KBM-7 (cell line): ENCODE measurements at regions not wholly inside any gene's neighbourhood (a gene's known extent, or its start where the extent isn't known, plus 50 kb on each side); places are given as distances from the start of the nearest gene placed in this dataset.

ENCODE experiments used
- DNase-seq: peaks from one replicate; pipeline ENCODE4 v3.0.0-alpha.2; 2015
- in situ Hi-C: fragments of 300-500 bp; cut with MboI; formaldehyde crosslinking; loops from 2 replicates; pipeline ENCODE4 v1.14.3; 2020; ENCODE audit warnings: low sequenced_read_pairs, low pct_unique_long_range_greater_than_20kb, mixed read lengths

DNA sequence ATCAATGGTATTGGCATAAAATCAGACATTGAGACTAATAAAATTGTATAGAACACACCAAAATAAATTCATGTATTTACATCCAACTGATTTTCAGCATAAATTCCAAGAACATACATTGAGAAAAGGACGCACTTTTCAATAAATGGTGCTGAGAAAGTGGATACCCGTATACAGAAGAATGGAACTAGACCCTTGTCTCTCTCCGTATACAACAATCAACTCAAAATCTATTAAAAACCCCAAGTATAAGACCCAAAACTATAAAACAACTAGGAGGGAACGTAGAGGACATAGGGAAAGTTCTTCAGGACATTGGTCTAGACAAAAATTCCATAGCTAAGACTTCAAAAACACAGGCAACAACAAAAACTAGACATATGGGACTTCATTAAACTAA is 97.4 kb downstream of the GGTLC2 start:
- DNase-seq = no peak
- in situ Hi-C loops = no loop called here

DNA sequence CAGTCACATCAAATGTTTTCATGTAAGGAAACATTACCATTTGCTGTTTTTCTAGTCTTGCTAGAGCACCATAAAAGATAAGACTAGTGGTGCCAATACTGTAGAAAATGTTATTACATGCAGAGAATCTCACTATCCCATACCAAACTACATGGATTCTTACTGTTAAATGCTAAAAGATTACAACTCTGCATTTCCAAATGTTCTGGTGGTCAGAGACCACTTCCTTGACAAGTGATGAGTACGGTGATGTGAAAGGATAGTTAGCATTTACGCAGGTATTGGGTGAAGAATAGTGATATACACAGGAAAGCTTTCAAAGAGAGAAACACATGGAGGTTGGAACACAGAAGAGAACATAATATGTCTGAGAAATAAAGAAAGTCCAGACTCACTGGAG is 98.2 kb downstream of the GGTLC2 start:
- in situ Hi-C loops = no loop called here

GRCh38 chr22:22743128-22743760 is 98.8 kb downstream of the GGTLC2 start:
- DNase-seq = no peak
- in situ Hi-C loops = no loop called here

More for the DNA sequence above, 98.2 kb downstream of the GGTLC2 start:
- no peak for DNase-seq

DNA sequence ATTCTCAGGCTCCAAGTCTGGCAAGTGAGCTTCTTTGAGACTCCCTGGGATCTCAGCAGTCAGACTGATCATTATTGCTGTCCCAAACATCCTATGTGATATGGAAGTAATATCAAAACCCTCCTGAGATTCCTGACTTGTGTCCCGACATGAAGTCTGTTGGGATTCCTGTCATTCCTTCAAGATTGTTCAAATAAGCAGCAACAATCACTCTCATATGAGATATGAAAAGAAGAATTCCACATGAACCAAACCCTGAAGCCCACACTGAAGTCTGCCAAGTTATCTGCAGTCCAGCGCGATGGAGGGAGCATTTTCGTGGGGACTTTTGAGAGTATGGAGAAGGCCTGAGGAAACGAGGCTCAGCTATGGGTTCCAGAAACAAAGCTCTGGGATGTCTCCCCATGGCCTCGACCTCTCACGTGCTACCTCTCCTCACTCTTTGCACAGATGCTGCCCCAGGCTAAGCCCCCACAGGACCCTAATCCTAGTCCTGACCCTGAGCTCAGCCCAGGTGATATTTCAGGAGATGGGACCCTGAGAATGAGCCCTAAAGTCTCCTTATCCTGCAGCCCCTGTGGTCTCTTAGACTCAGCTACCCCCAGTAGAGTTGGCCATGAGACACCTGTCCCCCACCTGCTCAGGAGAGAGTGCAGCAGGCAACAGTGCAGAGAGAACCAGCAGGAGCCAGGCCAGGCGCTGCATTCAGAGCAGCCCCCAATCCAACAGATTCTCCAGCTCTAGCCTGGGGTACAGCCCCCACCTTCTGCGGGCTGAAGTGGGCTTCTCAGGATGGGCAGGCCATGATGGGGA is 100.2 kb downstream of the GGTLC2 start:
- no peak for DNase-seq
- in situ Hi-C loops = no loop called here

DNA sequence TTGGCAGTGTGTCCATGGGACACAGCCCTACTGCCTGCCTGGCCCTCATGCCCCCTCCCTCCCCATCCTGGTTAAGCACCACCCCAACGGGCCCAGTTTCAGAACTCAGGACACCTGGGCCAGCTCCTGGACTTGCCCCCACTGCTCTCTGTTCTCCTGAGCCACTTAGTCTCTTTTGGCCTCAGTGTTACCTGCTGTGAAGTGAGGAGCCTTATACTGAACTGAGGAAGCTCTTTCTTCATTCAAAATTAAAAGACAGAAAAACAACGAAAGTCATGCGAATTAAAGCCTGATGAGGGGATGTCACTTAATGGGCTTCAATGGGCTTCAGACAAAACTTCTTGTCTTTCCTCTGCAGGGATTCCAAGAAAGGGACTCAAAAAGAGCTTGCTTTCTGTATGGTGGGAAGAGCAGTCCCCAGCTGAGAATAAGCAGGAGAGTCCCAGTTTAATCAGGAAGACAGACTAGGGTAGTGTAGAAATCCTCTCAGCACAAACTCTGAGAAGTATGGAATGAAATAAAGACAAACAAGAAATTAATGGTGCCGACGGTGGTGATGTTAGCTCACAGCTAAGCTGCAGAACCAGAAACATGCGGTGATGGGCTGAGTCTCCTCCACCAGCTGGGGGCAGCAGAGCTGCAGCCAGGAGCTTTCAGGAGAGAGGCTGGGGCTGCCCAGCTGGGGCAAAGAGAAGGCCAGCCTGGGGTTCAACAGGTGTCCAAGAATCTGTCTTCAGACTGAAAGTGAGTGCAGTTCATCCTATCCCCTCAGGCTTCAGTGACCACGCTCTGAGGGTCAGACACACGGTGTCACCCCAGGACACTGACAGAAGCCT is 101.0 kb downstream of the GGTLC2 start:
- peak; percentile 32 for DNase-seq
- in situ Hi-C loops = no loop called here

- DNase-seq = no peak
- in situ Hi-C loops = no loop called here
Measured at GRCh38 chr22:22746061-22746962, 101.9 kb downstream of the GGTLC2 start.

- in situ Hi-C loops = no loop called here
Measured at GRCh38 chr22:22746963-22747933, 102.8 kb downstream of the GGTLC2 start.

GRCh38 chr22:22748297-22748743 is 103.9 kb downstream of the GGTLC2 start:
- DNase-seq = peak; percentile 66
- in situ Hi-C loops = no loop called here

More at GRCh38 chr22:22746963-22747933, 102.8 kb downstream of the GGTLC2 start:
- DNase-seq = no peak

DNA sequence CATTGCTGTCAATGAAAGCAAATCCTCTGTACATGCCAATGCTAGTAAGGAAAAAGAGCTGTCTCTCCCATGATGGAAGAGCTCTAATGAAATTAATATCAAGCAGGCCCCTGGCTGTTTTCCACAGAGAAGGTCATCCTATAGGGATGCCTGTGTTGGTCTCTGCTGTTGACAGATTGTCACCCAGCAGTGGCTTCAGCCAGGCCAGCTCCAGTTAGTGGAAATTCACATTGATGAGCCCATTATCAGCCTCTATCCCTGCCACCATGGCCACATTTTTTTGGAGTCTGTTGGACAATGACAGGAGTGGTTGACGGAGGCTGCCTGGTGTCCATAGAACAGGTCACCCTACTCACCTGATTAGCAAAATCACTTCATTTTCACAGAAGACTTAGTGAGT is 104.3 kb downstream of the GGTLC2 start:
- in situ Hi-C loops = no loop called here
- DNase-seq = no peak

DNA sequence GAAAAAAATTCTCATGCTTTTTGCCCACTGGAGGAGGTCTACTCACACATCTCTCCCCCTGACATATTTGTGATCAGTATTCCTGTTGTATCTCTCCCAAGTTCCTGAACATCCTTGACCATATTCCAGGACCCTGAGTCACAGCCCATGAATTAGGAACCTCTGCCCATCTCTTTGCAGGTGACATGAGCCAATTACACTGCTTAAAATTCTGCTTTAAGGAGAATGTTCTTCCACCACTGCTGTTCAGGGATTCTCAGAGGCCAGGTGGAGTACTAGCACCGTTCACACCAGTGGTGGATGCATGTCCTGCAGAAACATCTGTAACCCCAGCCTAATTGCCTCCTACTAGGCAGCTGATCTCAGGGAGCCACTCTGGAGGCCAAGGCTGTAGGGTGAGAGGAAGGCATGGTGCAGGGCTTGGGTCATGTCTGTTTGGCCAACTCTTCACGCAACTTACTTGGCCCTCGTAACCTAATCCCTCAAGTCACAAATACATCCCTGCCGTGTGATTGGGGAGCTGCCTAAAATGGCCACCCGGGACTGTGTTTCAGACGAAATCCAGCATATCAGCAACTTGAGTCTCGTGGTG is 104.8 kb downstream of the GGTLC2 start:
- no peak for DNase-seq
- in situ Hi-C loops = no loop called here

DNA sequence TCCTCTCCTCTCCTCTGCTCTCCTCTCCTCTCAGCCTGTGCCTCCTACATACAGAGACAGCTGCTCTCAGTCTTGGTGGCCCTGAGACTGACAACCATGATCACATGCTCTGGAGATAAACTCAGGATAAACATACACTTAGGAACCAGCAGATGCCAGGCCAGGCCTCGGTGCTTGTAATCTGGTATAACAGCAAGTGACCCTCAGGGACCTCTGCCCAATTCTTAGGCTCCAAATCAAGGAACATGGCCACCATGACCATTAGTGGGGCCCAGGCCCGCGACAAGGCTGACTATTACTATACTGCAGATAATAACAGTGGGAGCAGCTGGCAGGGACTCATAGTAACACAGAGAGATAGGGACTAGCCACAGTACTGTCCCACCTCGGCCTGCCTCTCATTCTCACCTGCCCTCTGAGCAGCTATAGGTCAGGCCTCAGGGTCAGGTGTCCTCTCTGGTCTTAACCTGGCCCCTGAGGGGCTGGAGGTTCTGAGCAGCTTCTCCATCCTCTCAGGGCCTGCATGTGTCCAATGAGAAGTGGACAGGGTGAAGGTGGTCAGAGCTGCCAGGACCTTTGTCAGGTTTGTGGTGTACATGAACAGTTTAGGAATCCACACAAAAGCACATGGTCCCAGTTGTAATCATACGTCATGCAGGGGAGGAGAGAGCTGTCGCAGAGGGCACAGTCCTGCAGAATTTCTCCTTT is 106.1 kb downstream of the GGTLC2 start:
- in situ Hi-C loops = no loop called here
- no peak for DNase-seq

- DNase-seq = no peak
- in situ Hi-C loops = no loop called here
Measured at GRCh38 chr22:22751043-22751603, 106.7 kb downstream of the GGTLC2 start.

GRCh38 chr22:22752199-22752555 is 107.8 kb downstream of the GGTLC2 start:
- no peak for DNase-seq
- in situ Hi-C loops = no loop called here

GRCh38 chr22:22752556-22753477 is 108.4 kb downstream of the GGTLC2 start:
- in situ Hi-C loops = no loop called here
- DNase-seq = no peak

- in situ Hi-C loops = no loop called here
- peak; percentile 56 for DNase-seq
Measured at GRCh38 chr22:22753526-22754267, 109.3 kb downstream of the GGTLC2 start.
